ENCODE measurements at regions not wholly inside any gene's neighbourhood (a gene's known extent, or its start where the extent isn't known, plus 50 kb on each side); places are given as distances from the start of the nearest gene placed in this dataset.
A peak's percentile ranks its signal among the peaks of the same experiment; 100 is the strongest.

- ATAC-seq, result no peak
- no peak for DNase-seq
- 69 to 72% methylated on average over 8 of the region's 8 CpGs for WGBS, 2 donors
- intact Hi-C loops (cut with DNase I), result no loop called here
- no peaks in the 10 kb centered on the region for H3K4me1 ChIP-seq
- H3K36me3 ChIP-seq (replicated peaks in 1 of 2; ENCODE audit: insufficient read depth in 1 of 2, low read depth in 2 of 2), result no peaks in the 10 kb centered on the region
- H3K4me3 ChIP-seq, result no peak overlapping the region
- H3K27ac ChIP-seq, result no peak overlapping the region
- TF ChIP-seq POLR2A (IDR thresholded peaks at IDR 0.05), result no peak
- no peaks in the 10 kb centered on the region for H3K9me3 ChIP-seq
- H3K27me3 ChIP-seq, result no peaks in the 10 kb centered on the region
These were observed 374.5 kb downstream of the EPM2A start for GRCh38 chr6:145360865-145361264.

GRCh38 chr6:145367149-145367548 lies 368.2 kb downstream of the EPM2A start:
- DNase-seq (no peak), ATAC-seq (no peak)
- Histone ChIP-seq H3K9me3 (no peaks in the 10 kb centered on the region), H3K4me1 (no peaks in the 10 kb centered on the region), H3K36me3 (replicated peaks in 1 of 2; ENCODE audit: insufficient read depth in 1 of 2, low read depth in 2 of 2) (no peaks in the 10 kb centered on the region), H3K27ac (no peak overlapping the region), H3K4me3 (no peak overlapping the region), H3K27me3 (no peaks in the 10 kb centered on the region)
- WGBS, 2 donors, result 84 to 87% methylated on average over 5 of the region's 5 CpGs
- TF ChIP-seq POLR2A (IDR thresholded peaks at IDR 0.05), result no peak
- TF ChIP-seq CTCF (IDR thresholded peaks at IDR 0.05), result no peak
- intact Hi-C loops (cut with DNase I), result no loop called here

- no peak overlapping the region for H3K27ac ChIP-seq
- H3K27me3 ChIP-seq, result no peaks in the 10 kb centered on the region
- DNase-seq, result no peak
- intact Hi-C loops (cut with DNase I), result no loop called here
- no peaks in the 10 kb centered on the region for H3K36me3 ChIP-seq (replicated peaks in 1 of 2; ENCODE audit: insufficient read depth in 1 of 2, low read depth in 2 of 2)
- H3K9me3 ChIP-seq, result no peaks in the 10 kb centered on the region
- TF ChIP-seq CTCF (IDR thresholded peaks at IDR 0.05) (no peak), POLR2A (IDR thresholded peaks at IDR 0.05) (no peak)
- no peak for ATAC-seq
- no peak overlapping the region for H3K4me3 ChIP-seq
- 44% methylated on average over 5 of the region's 5 CpGs for WGBS, 2 donors
- H3K4me1 ChIP-seq, result no peaks in the 10 kb centered on the region
These were observed 367.2 kb downstream of the EPM2A start for GRCh38 chr6:145368075-145368474.

- Histone ChIP-seq H3K4me1 (no peaks in the 10 kb centered on the region), H3K9me3 (no peaks in the 10 kb centered on the region), H3K27me3 (no peaks in the 10 kb centered on the region), H3K27ac (no peak overlapping the region), H3K4me3 (no peak overlapping the region), H3K36me3 (replicated peaks in 1 of 2; ENCODE audit: insufficient read depth in 1 of 2, low read depth in 2 of 2) (no peaks in the 10 kb centered on the region)
- DNase-seq, result no peak
- no peak for ATAC-seq
- intact Hi-C loops (cut with DNase I), result no loop called here
- TF ChIP-seq POLR2A (IDR thresholded peaks at IDR 0.05) (no peak), CTCF (IDR thresholded peaks at IDR 0.05) (no peak)
These were observed 364.8 kb downstream of the EPM2A start for GRCh38 chr6:145370559-145370958.

- 50 to 52% methylated on average over 4 of the region's 4 CpGs for WGBS, 2 donors
- no peak for ATAC-seq
- TF ChIP-seq POLR2A (IDR thresholded peaks at IDR 0.05) (no peak), CTCF (IDR thresholded peaks at IDR 0.05) (no peak)
- Histone ChIP-seq H3K27me3 (no peaks in the 10 kb centered on the region), H3K27ac (no peak overlapping the region), H3K4me3 (no peak overlapping the region), H3K4me1 (no peaks in the 10 kb centered on the region), H3K36me3 (replicated peaks in 1 of 2; ENCODE audit: insufficient read depth in 1 of 2, low read depth in 2 of 2) (no peaks in the 10 kb centered on the region), H3K9me3 (no peaks in the 10 kb centered on the region)
- peak in 1 of 4 donors; percentile 34 for DNase-seq
- intact Hi-C loops (cut with DNase I), result no loop called here
These were observed 362.6 kb downstream of the EPM2A start for GRCh38 chr6:145372671-145373151.
